H9 (cell line): ENCODE measurements at regions not wholly inside any gene's neighbourhood (a gene's known extent, or its start where the extent isn't known, plus 50 kb on each side); places are given as distances from the start of the nearest gene placed in this dataset.
A peak's percentile ranks its signal among the peaks of the same experiment; 100 is the strongest.

Source experiments
- DNase-seq: peaks from one replicate; pipeline ENCODE4 v3.0.0-alpha.2; 2017
- H2AFZ ChIP-seq: one replicate; pipeline ENCODE4 v1.6.1; 2013; ENCODE audit warnings: mild to moderate bottlenecking, low read length, control low read depth, moderate library complexity
- H2AK5ac ChIP-seq: 2 replicates; pipeline ENCODE4 v1.6.1; 2013; ENCODE audit warnings: low read length, control low read depth, mixed read lengths; ENCODE audit not compliant: insufficient read length
- H2BK120ac ChIP-seq: one replicate; pipeline ENCODE4 v1.6.1; 2013; ENCODE audit warnings: low read depth, mild to moderate bottlenecking, low read length, control low read depth, inconsistent platforms; ENCODE audit not compliant: poor library complexity, severe bottlenecking
- H2BK12ac ChIP-seq: 2 replicates; pipeline ENCODE4 v1.6.1; 2013; ENCODE audit warnings: low read length, control low read depth, mixed read lengths, low read depth; ENCODE audit not compliant: insufficient read length
- H2BK15ac ChIP-seq: 2 replicates; pipeline ENCODE4 v1.6.1; 2013; ENCODE audit warnings: low read depth, low read length, control low read depth
- H2BK20ac ChIP-seq: one replicate; pipeline ENCODE4 v1.6.1; 2013; ENCODE audit warnings: low read depth, mild to moderate bottlenecking, low read length, control low read depth, inconsistent platforms; ENCODE audit not compliant: poor library complexity, severe bottlenecking
- H2BK5ac ChIP-seq: 2 replicates; pipeline ENCODE4 v1.6.1; 2013; ENCODE audit warnings: low read length, control low read depth, mixed read lengths; ENCODE audit not compliant: insufficient read length
- H3K14ac ChIP-seq: 2 replicates; pipeline ENCODE4 v1.6.1; 2013; ENCODE audit warnings: low read length, control low read depth; ENCODE audit not compliant: insufficient read depth
- H3K18ac ChIP-seq: 2 replicates; pipeline ENCODE4 v1.6.1; 2013; ENCODE audit warnings: low read depth, mild to moderate bottlenecking, mixed read lengths, low read length, control low read depth; ENCODE audit not compliant: insufficient read length
- H3K23ac ChIP-seq: 2 replicates; pipeline ENCODE4 v1.6.1; 2013; ENCODE audit warnings: low read length, control low read depth, mixed read lengths, low read depth; ENCODE audit not compliant: insufficient read length
- H3K23me2 ChIP-seq: 2 replicates; pipeline ENCODE4 v1.6.1; 2013; ENCODE audit warnings: low read depth, mild to moderate bottlenecking, mixed read lengths, low read length, control low read depth; ENCODE audit not compliant: insufficient read length, poor library complexity, severe bottlenecking
- H3K27ac ChIP-seq: 2 replicates; pipeline ENCODE4 v1.5.1; 2013; ENCODE audit warnings: low read length, control low read depth, mixed read lengths, low read depth; ENCODE audit not compliant: insufficient read length
- H3K27me3 ChIP-seq: 2 replicates; pipeline ENCODE4 v1.6.1; 2013; ENCODE audit warnings: low read length, control low read depth, inconsistent platforms; ENCODE audit not compliant: insufficient read depth
- H3K4ac ChIP-seq: 2 replicates; pipeline ENCODE4 v1.6.1; 2013; ENCODE audit warnings: low read depth, mild to moderate bottlenecking, control low read depth, inconsistent platforms, low read length, moderate library complexity
- H3K4me1 ChIP-seq: 2 replicates; pipeline ENCODE4 v1.6.1; 2013; ENCODE audit warnings: low read length, control low read depth, inconsistent platforms; ENCODE audit not compliant: insufficient read depth
- H3K4me2 ChIP-seq: 2 replicates; pipeline ENCODE4 v1.6.1; 2013; ENCODE audit warnings: low read length, control low read depth, mixed read lengths; ENCODE audit not compliant: insufficient read length, insufficient read depth
- H3K56ac ChIP-seq: 2 replicates; pipeline ENCODE4 v1.6.1; 2013; ENCODE audit warnings: low read depth, mild to moderate bottlenecking, mixed read lengths, low read length, control low read depth; ENCODE audit not compliant: insufficient read length
- H3K79me1 ChIP-seq: 2 replicates; pipeline ENCODE4 v1.6.1; 2013; ENCODE audit warnings: low read depth, mild to moderate bottlenecking, moderate library complexity, low read length, control low read depth, inconsistent platforms; ENCODE audit not compliant: insufficient read depth, poor library complexity, severe bottlenecking
- H3K79me2 ChIP-seq: 2 replicates; pipeline ENCODE4 v1.6.1; 2013; ENCODE audit warnings: low read length, control low read depth, inconsistent platforms; ENCODE audit not compliant: insufficient read depth
- H3K9ac ChIP-seq: 2 replicates; pipeline ENCODE4 v1.6.1; 2013; ENCODE audit warnings: low read length, control low read depth, mixed read lengths; ENCODE audit not compliant: insufficient read length; ENCODE audit errors: extremely low read depth
- H3K9me3 ChIP-seq: one replicate; pipeline ENCODE4 v1.6.1; 2013; ENCODE audit warnings: low read depth, low read length, inconsistent platforms; ENCODE audit not compliant: control insufficient read depth
- H3T11ph ChIP-seq: one replicate; pipeline ENCODE4 v1.6.1; 2013; ENCODE audit warnings: mild to moderate bottlenecking, low read length, control low read depth, inconsistent platforms
- H4K20me1 ChIP-seq: one replicate; pipeline ENCODE4 v1.6.1; 2013; ENCODE audit not compliant: control insufficient read depth, insufficient read length, insufficient read depth
- H4K5ac ChIP-seq: 2 replicates; pipeline ENCODE4 v1.6.1; 2013; ENCODE audit warnings: low read depth, mild to moderate bottlenecking, mixed read lengths, low read length, control low read depth; ENCODE audit not compliant: insufficient read length
- H4K8ac ChIP-seq: replicated peaks from 2 replicates; pipeline ENCODE4 v1.6.1; 2013; ENCODE audit warnings: low read length, control low read depth, mixed read lengths, low read depth; ENCODE audit not compliant: insufficient read length
- H4K91ac ChIP-seq: 2 replicates; pipeline ENCODE4 v1.6.1; 2013; ENCODE audit warnings: low read depth, mild to moderate bottlenecking, moderate library complexity, mixed read lengths, low read length, control low read depth; ENCODE audit not compliant: insufficient read length
- H3K27ac Mint-ChIP-seq, 3 experiments: 2 replicates in 2 of 3; 3 replicates in 1 of 3; pipeline ENCODE4 v1.8.0; 2020 to 2021; ENCODE audit warnings: mixed read lengths in 3 of 3, mild to moderate bottlenecking in 1 of 3, moderate library complexity in 1 of 3
- H3K27me3 Mint-ChIP-seq: 2 replicates; pipeline ENCODE4 v1.8.0; 2021; ENCODE audit warnings: low read depth, mild to moderate bottlenecking, moderate library complexity, mixed read lengths
- H3K36me3 Mint-ChIP-seq, 3 experiments: 2 replicates in 2 of 3; 3 replicates in 1 of 3; pipeline ENCODE4 v1.8.0; 2020 to 2021; ENCODE audit warnings: low read depth in 3 of 3, mixed read lengths in 3 of 3; ENCODE audit not compliant: insufficient read depth in 1 of 3
- H3K4me1 Mint-ChIP-seq, 2 experiments: 2 replicates each; pipeline ENCODE4 v1.8.0; 2020; ENCODE audit warnings: mixed read lengths in 2 of 2
- H3K4me3 Mint-ChIP-seq, 2 experiments: 2 replicates in 1 of 2; 3 replicates in 1 of 2; pipeline ENCODE4 v1.8.0; 2020 to 2021; ENCODE audit warnings: mild to moderate bottlenecking in 2 of 2, mixed read lengths in 2 of 2, moderate library complexity in 1 of 2
- H3K9me3 Mint-ChIP-seq, 2 experiments: 2 replicates in 1 of 2; 3 replicates in 1 of 2; pipeline ENCODE4 v1.8.0; 2020; ENCODE audit warnings: mild to moderate bottlenecking in 2 of 2, mixed read lengths in 2 of 2, moderate library complexity in 1 of 2
- CTCF ChIP-seq: fragments of 200-600 bp; sonication (generic); conservative IDR thresholded peaks from 3 replicates; pipeline ENCODE4 v1.8.0; 2021; ENCODE audit warnings: antibody characterized with exemption, mild to moderate bottlenecking
- WGBS: extraction: QIAGEN DNeasy Blood & Tissue Kit; methylation state at CpG from one replicate; pipeline ENCODE4 v1.1.7; 2013; ENCODE audit warnings: missing lambda C conversion rate, low lambda C conversion rate, mixed read lengths; ENCODE audit not compliant: insufficient read length; ENCODE audit errors: extremely low coverage; 5-methylcytosine and 5-hydroxymethylcytosine counted together

- H3K4me1 Mint-ChIP-seq: peaks cover 16% of the 10 kb centered on the region in 2 experiments
- no peak overlapping the region for H2BK15ac ChIP-seq
- no peak overlapping the region for H3K4me2 ChIP-seq
- no peak overlapping the region for H2AK5ac ChIP-seq
- H3K4ac ChIP-seq: no peak overlapping the region
- no peaks in the 10 kb centered on the region for H3K23me2 ChIP-seq
- H2BK20ac ChIP-seq: no peak overlapping the region
- no peaks in the 10 kb centered on the region for H3K27me3 Mint-ChIP-seq
- no peaks in the 10 kb centered on the region for H3K4me1 ChIP-seq
- H4K20me1 ChIP-seq: no peaks in the 10 kb centered on the region
- H3K27ac ChIP-seq: no peak overlapping the region
- no peak overlapping the region for H4K91ac ChIP-seq
- no peak overlapping the region for H3K14ac ChIP-seq
- H3K4me3 Mint-ChIP-seq: no peak overlapping the region
- no peak overlapping the region for H3K9ac ChIP-seq
- peak overlapping the region; percentile 79 for H2BK12ac ChIP-seq
- no peaks in the 10 kb centered on the region for H3K27me3 ChIP-seq
- H3K79me1 ChIP-seq: no peaks in the 10 kb centered on the region
- H2BK5ac ChIP-seq: no peak overlapping the region
- no peak overlapping the region for H3T11ph ChIP-seq
- no peaks in the 10 kb centered on the region for H3K79me2 ChIP-seq
- no peak overlapping the region for H4K8ac ChIP-seq
- H3K18ac ChIP-seq: no peak overlapping the region
- no peak overlapping the region for H2BK120ac ChIP-seq
- no peak for DNase-seq
- H3K27ac Mint-ChIP-seq: no peak overlapping the region
- no peak overlapping the region for H2AFZ ChIP-seq
- no peaks in the 10 kb centered on the region for H3K9me3 ChIP-seq
- no peak for TF ChIP-seq CTCF
- no peaks in the 10 kb centered on the region for H3K9me3 Mint-ChIP-seq
- H3K23ac ChIP-seq: no peak overlapping the region
- no peaks in the 10 kb centered on the region; a peak in 1 of 7 replicates for H3K36me3 Mint-ChIP-seq
- no CpG with 5 or more reads among the region's 9 CpGs for WGBS
- H3K56ac ChIP-seq: no peak overlapping the region
- H4K5ac ChIP-seq: no peak overlapping the region
Measured at GRCh38 chr2:109707281-109708147, 86.6 kb upstream of the RGPD5 start.
